ENCODE measurements at regions not wholly inside any gene's neighbourhood (a gene's known extent, or its start where the extent isn't known, plus 50 kb on each side); places are given as distances from the start of the nearest gene placed in this dataset.
A peak's percentile ranks its signal among the peaks of the same experiment; 100 is the strongest.

DNA sequence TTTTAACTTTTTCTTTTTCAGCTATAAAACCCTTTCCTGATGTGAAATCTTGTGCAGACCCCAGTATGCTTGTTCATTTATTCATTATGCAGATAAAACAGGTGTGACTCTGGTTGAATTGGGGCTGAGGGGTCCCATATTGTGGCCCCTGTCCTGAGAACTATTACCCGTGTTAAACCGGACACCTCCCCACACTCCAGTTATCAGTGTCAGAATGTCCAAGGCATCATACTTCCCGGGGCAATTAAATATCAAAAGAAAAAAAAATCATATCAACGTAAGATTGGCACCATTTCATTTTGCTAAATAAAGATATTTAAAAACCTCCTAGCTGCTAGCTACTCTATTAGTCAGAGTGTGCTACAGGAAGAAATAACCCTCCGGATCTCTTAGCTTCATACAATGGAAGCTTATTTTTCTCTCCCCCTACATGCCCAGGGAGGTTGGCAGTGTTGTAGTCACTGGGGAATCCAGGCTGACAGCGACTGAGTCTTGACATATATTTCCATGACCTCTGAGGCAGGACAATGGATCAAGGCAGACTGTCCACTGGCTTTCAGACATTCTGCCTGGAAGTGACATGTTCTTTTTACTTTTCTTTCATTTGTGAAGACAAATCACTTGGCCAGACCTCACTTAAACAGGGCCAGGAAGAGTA lies 170.0 kb downstream of the SEC61B start:
- intact Hi-C loops (cut with DNase I; ENCODE audit: low total_unique reads) (no loop called here), in situ Hi-C loops (cut with MboI; ENCODE audit: low sequenced_read_pairs in 4 of 4) (no loop called here)
- no peak overlapping the region for H3K27ac ChIP-seq
- TF ChIP-seq POLR2A (IDR thresholded peaks at IDR 0.05): no peak
- no peaks in the 10 kb centered on the region for H3K36me3 ChIP-seq
- H3K27me3 ChIP-seq: no peaks in the 10 kb centered on the region
- ATAC-seq (no peak), DNase-seq (no peak)
- no peaks in the 10 kb centered on the region for H3K9me3 ChIP-seq
- H3K4me3 ChIP-seq: no peak overlapping the region
- no peaks in the 10 kb centered on the region for H3K4me1 ChIP-seq

DNA sequence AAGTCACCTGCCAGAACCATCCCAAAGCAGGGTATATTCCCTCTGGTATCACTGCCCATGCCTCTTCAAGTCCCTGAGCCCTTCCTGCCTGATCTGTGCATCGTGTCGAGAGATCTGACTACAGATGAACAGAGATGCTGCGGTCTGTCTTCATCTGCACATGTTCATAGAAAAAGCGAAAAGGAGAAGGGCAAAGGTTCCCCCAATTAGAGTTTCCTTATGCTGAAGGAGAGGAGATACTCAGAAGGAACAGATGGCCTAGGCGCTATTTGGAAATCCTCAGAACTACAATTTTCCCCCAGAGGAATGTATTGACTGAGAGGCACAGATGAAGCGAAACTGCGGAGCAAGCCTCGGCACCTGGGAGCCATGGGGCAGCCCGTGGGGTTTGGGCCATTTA lies 170.9 kb downstream of the SEC61B start:
- Histone ChIP-seq H3K27ac (no peak overlapping the region), H3K9me3 (no peaks in the 10 kb centered on the region), H3K27me3 (no peaks in the 10 kb centered on the region), H3K4me3 (no peak overlapping the region), H3K4me1 (no peaks in the 10 kb centered on the region), H3K36me3 (no peaks in the 10 kb centered on the region)
- in situ Hi-C loops (cut with MboI; ENCODE audit: low sequenced_read_pairs in 4 of 4): no loop called here
- no peak for DNase-seq
- no peak for ATAC-seq
- no peak for TF ChIP-seq POLR2A (IDR thresholded peaks at IDR 0.05)
- TF ChIP-seq, protein P1, sequence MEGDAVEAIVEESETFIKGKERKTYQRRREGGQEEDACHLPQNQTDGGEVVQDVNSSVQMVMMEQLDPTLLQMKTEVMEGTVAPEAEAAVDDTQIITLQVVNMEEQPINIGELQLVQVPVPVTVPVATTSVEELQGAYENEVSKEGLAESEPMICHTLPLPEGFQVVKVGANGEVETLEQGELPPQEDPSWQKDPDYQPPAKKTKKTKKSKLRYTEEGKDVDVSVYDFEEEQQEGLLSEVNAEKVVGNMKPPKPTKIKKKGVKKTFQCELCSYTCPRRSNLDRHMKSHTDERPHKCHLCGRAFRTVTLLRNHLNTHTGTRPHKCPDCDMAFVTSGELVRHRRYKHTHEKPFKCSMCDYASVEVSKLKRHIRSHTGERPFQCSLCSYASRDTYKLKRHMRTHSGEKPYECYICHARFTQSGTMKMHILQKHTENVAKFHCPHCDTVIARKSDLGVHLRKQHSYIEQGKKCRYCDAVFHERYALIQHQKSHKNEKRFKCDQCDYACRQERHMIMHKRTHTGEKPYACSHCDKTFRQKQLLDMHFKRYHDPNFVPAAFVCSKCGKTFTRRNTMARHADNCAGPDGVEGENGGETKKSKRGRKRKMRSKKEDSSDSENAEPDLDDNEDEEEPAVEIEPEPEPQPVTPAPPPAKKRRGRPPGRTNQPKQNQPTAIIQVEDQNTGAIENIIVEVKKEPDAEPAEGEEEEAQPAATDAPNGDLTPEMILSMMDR (IDR thresholded peaks at IDR 0.05 in 4 of 5, conservative IDR thresholded peaks at IDR 0.05 in 1 of 5): no peak
- intact Hi-C loops (cut with DNase I; ENCODE audit: low total_unique reads): no loop called here

DNA sequence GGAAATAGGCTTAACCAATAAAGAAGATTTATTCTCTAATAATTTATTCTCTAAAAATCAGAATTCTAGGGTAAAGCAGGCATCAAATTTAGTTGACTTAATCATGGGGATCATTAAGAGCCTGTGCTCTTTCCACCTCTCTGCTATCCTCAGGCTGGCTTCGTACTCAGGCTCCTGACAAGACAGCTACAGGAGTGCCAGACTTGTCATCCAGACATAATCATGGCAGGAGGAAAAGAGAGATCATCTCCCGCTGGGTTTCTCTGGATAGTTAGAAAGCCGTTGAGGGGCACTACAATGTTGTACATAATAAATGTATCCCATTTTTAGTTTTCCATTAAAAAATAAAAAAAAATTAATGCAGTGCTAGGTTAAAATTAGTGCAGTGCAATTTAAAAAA lies 171.9 kb downstream of the SEC61B start:
- Histone ChIP-seq H3K9me3 (no peaks in the 10 kb centered on the region), H3K27ac (no peak overlapping the region), H3K27me3 (no peaks in the 10 kb centered on the region), H3K4me3 (no peak overlapping the region), H3K4me1 (no peaks in the 10 kb centered on the region), H3K36me3 (no peaks in the 10 kb centered on the region)
- DNase-seq (no peak), ATAC-seq (no peak)
- intact Hi-C loops (cut with DNase I; ENCODE audit: low total_unique reads): no loop called here
- in situ Hi-C loops (cut with MboI; ENCODE audit: low sequenced_read_pairs in 4 of 4): no loop called here
- TF ChIP-seq POLR2A (IDR thresholded peaks at IDR 0.05): no peak
- TF ChIP-seq, protein P1 (IDR thresholded peaks at IDR 0.05 in 4 of 5, conservative IDR thresholded peaks at IDR 0.05 in 1 of 5): no peak

DNA sequence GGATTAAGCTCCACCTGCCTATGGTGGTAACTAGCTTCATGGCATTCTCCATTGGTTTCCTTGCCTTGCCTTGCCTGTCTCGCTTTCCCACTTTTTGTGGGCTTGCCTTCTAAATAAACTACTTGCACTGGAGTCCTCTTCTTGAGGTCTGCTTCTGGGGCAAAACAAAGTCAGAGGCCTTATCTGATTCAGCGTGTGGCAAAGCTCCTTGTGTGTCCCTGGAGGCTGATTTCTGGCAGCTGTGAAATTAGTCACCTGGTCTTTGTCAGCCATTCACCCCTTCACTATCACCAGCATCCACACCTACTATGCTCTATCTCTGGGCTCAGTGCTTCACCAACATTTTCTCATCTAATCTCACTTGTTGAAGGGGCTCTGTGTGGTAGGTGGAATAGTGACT lies 176.2 kb downstream of the SEC61B start:
- intact Hi-C loops (cut with DNase I; ENCODE audit: low total_unique reads) (no loop called here), in situ Hi-C loops (cut with MboI; ENCODE audit: low sequenced_read_pairs in 4 of 4) (no loop called here)
- TF ChIP-seq, protein P1 (IDR thresholded peaks at IDR 0.05 in 4 of 5, conservative IDR thresholded peaks at IDR 0.05 in 1 of 5): no peak
- no peak for TF ChIP-seq POLR2A (IDR thresholded peaks at IDR 0.05)
- H3K9me3 ChIP-seq: no peaks in the 10 kb centered on the region
- no peaks in the 10 kb centered on the region for H3K36me3 ChIP-seq
- no peak overlapping the region for H3K27ac ChIP-seq
- no peaks in the 10 kb centered on the region for H3K27me3 ChIP-seq
- H3K4me3 ChIP-seq: no peak overlapping the region
- no peaks in the 10 kb centered on the region for H3K4me1 ChIP-seq
- no peak for DNase-seq
- ATAC-seq: no peak

DNA sequence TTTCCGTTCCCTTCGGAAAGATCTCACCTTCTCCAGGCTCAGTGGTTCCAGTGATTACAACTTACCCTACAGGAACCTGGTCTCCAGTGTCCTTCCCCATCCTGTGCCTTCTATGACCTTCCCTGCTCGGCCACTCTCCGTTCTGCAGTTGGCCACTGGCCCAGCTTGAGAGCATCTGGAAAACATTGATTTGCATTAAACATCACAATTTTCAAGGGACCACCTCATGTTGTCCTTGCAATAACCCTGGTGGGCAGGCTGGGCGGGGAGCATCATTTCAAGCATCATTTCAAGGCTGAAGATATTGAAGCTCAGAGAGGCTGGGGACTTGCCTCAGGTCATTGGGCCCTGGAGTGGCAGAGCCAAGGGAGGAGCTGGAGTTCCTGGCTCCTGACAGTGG lies 177.4 kb downstream of the SEC61B start:
- H3K27me3 ChIP-seq: no peaks in the 10 kb centered on the region
- no peaks in the 10 kb centered on the region for H3K9me3 ChIP-seq
- no peak overlapping the region for H3K4me3 ChIP-seq
- peaks cover 1 to 2% of the 10 kb centered on the region in 2 donors for H3K4me1 ChIP-seq
- in situ Hi-C loops (cut with MboI; ENCODE audit: low sequenced_read_pairs in 4 of 4): no loop called here
- no peaks in the 10 kb centered on the region for H3K36me3 ChIP-seq
- intact Hi-C loops (cut with DNase I; ENCODE audit: low total_unique reads): no loop called here
- no peak for DNase-seq
- TF ChIP-seq, protein P1 (IDR thresholded peaks at IDR 0.05 in 4 of 5, conservative IDR thresholded peaks at IDR 0.05 in 1 of 5): no peak
- no peak for TF ChIP-seq POLR2A (IDR thresholded peaks at IDR 0.05)
- H3K27ac ChIP-seq: peak overlapping the region; percentile 22 to 55 (median 36)
- ATAC-seq: no peak
